ENCODE measurements at regions not wholly inside any gene's neighbourhood (a gene's known extent, or its start where the extent isn't known, plus 50 kb on each side); places are given as distances from the start of the nearest gene placed in this dataset.

DNA sequence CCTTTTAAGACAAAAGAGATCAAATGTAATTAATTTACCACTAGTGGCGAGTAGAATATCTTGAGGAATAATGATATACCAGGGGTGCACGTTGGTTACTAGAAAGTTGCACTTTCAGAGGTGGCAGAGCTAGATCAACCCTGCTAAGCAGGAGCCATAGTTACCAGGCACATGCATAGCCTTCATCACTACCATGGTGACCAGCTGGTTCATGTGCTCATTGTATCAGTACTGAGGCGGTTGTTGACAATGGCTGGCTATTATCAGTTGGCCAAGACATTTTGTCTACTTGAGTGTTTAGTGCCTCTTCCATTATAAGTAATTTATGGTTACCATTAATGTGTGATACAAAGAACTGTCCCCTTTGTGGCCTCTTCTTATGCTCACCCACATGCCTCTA is 201.2 kb downstream of the FGF10 start:
- H3K79me2 ChIP-seq (ENCODE audit: insufficient read depth, low read length) = no peaks in the 10 kb centered on the region
- no peak overlapping the region for H2AFZ ChIP-seq (ENCODE audit: low read depth, low read length, severe bottlenecking)
- H3K4me3 ChIP-seq (ENCODE audit: insufficient read depth, low read length, poor library complexity, severe bottlenecking) = no peak overlapping the region
- TF ChIP-seq EZH2phosphoT487 (conservative IDR thresholded peaks at IDR 0.05; ENCODE audit: low read length) = no peak
- TF ChIP-seq, protein P1, sequence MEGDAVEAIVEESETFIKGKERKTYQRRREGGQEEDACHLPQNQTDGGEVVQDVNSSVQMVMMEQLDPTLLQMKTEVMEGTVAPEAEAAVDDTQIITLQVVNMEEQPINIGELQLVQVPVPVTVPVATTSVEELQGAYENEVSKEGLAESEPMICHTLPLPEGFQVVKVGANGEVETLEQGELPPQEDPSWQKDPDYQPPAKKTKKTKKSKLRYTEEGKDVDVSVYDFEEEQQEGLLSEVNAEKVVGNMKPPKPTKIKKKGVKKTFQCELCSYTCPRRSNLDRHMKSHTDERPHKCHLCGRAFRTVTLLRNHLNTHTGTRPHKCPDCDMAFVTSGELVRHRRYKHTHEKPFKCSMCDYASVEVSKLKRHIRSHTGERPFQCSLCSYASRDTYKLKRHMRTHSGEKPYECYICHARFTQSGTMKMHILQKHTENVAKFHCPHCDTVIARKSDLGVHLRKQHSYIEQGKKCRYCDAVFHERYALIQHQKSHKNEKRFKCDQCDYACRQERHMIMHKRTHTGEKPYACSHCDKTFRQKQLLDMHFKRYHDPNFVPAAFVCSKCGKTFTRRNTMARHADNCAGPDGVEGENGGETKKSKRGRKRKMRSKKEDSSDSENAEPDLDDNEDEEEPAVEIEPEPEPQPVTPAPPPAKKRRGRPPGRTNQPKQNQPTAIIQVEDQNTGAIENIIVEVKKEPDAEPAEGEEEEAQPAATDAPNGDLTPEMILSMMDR (IDR thresholded peaks at IDR 0.05; ENCODE audit: insufficient read depth, low read length, poor library complexity, severe bottlenecking) = no peak
- H3K9ac ChIP-seq (ENCODE audit: low read length) = no peak overlapping the region
- no peaks in the 10 kb centered on the region for H4K20me1 ChIP-seq (ENCODE audit: low read depth, low read length)
- H3K4me2 ChIP-seq (ENCODE audit: low read depth, low read length, poor library complexity, severe bottlenecking) = no peak overlapping the region
- no peaks in the 10 kb centered on the region for H3F3A ChIP-seq (ENCODE audit: insufficient read depth)
- H3K27ac ChIP-seq (ENCODE audit: low read depth, low read length) = no peak overlapping the region
- no peaks in the 10 kb centered on the region for H3K9me3 ChIP-seq (ENCODE audit: insufficient read depth, low read length)
- no peaks in the 10 kb centered on the region for H3K36me3 ChIP-seq (ENCODE audit: low read length)
- no peaks in the 10 kb centered on the region; the same call in 1 of the 2 replicates for H3K9me2 ChIP-seq (replicated peaks; ENCODE audit: insufficient read depth, low read length)
- H3K27me3 ChIP-seq (ENCODE audit: low read length) = no peaks in the 10 kb centered on the region

DNA sequence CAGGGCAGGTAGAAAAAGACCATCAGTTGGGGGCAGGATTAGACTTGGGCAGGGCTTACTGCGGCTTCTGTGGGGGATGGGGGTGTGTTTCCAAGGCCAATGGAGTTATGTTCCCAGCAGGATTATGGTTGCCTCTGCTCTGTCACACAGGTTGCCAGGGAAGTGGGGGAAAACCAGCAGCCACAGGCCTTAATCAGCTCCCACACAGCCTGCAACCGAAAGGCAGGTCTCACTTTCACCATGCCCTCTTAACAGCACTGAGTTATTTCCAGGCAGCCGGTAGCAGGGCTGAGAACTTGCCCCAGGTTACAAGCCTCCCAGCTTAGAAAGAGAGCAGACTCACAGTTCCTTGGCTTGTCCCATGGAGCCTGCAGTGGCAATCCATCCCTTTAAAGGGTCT is 205.5 kb downstream of the FGF10 start:
- Histone ChIP-seq H3K4me2 (ENCODE audit: low read depth, low read length, poor library complexity, severe bottlenecking) (no peak overlapping the region), H3K9ac (ENCODE audit: low read length) (no peak overlapping the region), H3K9me3 (ENCODE audit: insufficient read depth, low read length) (no peaks in the 10 kb centered on the region), H3K4me3 (ENCODE audit: insufficient read depth, low read length, poor library complexity, severe bottlenecking) (no peak overlapping the region), H3K36me3 (ENCODE audit: low read length) (no peaks in the 10 kb centered on the region), H3K79me2 (ENCODE audit: insufficient read depth, low read length) (no peaks in the 10 kb centered on the region), H3K9me2 (replicated peaks; ENCODE audit: insufficient read depth, low read length) (no peaks in the 10 kb centered on the region), H3K27ac (ENCODE audit: low read depth, low read length) (no peak overlapping the region), H2AFZ (ENCODE audit: low read depth, low read length, severe bottlenecking) (no peak overlapping the region), H3K27me3 (ENCODE audit: low read length) (no peaks in the 10 kb centered on the region), H3F3A (ENCODE audit: insufficient read depth) (no peaks in the 10 kb centered on the region), H4K20me1 (ENCODE audit: low read depth, low read length) (no peaks in the 10 kb centered on the region)
- TF ChIP-seq, protein P1 (IDR thresholded peaks at IDR 0.05; ENCODE audit: insufficient read depth, low read length, poor library complexity, severe bottlenecking) = no peak
- TF ChIP-seq EZH2phosphoT487 (conservative IDR thresholded peaks at IDR 0.05; ENCODE audit: low read length) = no peak

DNA sequence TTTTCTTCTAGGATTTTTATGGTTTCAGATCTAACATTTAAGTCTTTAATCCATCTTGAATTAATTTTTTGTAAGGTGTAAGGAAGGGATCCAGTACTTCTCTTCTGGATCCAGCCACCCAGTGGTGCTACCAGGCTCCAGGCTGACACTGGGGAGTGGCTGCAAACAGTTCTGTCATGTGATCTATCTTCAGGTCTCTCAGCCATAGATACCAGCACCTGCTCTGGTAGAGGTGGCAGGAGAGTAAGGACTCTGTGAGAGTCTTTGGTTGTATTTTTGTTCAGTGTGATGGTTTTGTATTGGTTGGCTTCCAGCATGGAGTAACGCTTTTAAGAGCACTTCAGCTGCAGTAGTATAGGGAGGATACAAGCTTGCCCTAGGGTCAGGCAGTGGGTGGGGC is 205.9 kb downstream of the FGF10 start:
- no peak overlapping the region for H2AFZ ChIP-seq (ENCODE audit: low read depth, low read length, severe bottlenecking)
- no peaks in the 10 kb centered on the region for H3K9me2 ChIP-seq (replicated peaks; ENCODE audit: insufficient read depth, low read length)
- H3F3A ChIP-seq (ENCODE audit: insufficient read depth) = no peaks in the 10 kb centered on the region
- H3K4me2 ChIP-seq (ENCODE audit: low read depth, low read length, poor library complexity, severe bottlenecking) = no peak overlapping the region
- TF ChIP-seq, protein P1 (IDR thresholded peaks at IDR 0.05; ENCODE audit: insufficient read depth, low read length, poor library complexity, severe bottlenecking) = no peak
- TF ChIP-seq EZH2phosphoT487 (conservative IDR thresholded peaks at IDR 0.05; ENCODE audit: low read length) = no peak
- no peaks in the 10 kb centered on the region for H4K20me1 ChIP-seq (ENCODE audit: low read depth, low read length)
- H3K4me3 ChIP-seq (ENCODE audit: insufficient read depth, low read length, poor library complexity, severe bottlenecking) = no peak overlapping the region
- no peaks in the 10 kb centered on the region for H3K79me2 ChIP-seq (ENCODE audit: insufficient read depth, low read length)
- H3K9ac ChIP-seq (ENCODE audit: low read length) = no peak overlapping the region
- no peaks in the 10 kb centered on the region for H3K27me3 ChIP-seq (ENCODE audit: low read length)
- no peaks in the 10 kb centered on the region for H3K36me3 ChIP-seq (ENCODE audit: low read length)
- H3K27ac ChIP-seq (ENCODE audit: low read depth, low read length) = no peak overlapping the region
- no peaks in the 10 kb centered on the region for H3K9me3 ChIP-seq (ENCODE audit: insufficient read depth, low read length)

All from SU-DHL-6 (cell line).